ENCODE measurements at regions not wholly inside any gene's neighbourhood (a gene's known extent, or its start where the extent isn't known, plus 50 kb on each side); places are given as distances from the start of the nearest gene placed in this dataset.

DNA sequence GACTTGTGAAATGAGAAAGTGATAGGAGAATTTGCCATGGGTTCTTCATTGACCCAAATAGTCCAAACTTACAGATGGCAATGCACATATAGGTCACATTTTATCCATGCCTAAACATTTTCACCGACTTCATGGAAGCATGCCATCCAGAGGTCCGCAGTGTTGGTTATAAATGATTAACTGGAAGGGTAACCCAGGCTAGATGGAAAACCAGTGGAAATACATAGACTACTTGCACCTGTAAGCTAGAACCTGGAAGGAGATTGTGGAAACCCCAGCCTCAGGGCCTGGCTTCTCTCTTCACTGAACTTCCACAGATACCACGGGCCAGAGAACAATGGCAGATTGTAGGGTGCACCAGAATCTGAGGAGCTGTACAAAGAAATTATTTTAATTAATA lies 103.8 kb upstream of the SYNDIG1 start:
- no peak overlapping the region for H3K4me3 Mint-ChIP-seq
- H3K36me3 Mint-ChIP-seq (ENCODE audit: low read depth) = peaks cover 2% of the 10 kb centered on the region
- no peak overlapping the region for H3K27ac Mint-ChIP-seq
- H3K27me3 Mint-ChIP-seq (ENCODE audit: low read depth) = peaks cover 3% of the 10 kb centered on the region
- H3K4me1 Mint-ChIP-seq (ENCODE audit: low read depth) = no peaks in the 10 kb centered on the region
- peaks cover 16% of the 10 kb centered on the region for H3K9me3 Mint-ChIP-seq

DNA sequence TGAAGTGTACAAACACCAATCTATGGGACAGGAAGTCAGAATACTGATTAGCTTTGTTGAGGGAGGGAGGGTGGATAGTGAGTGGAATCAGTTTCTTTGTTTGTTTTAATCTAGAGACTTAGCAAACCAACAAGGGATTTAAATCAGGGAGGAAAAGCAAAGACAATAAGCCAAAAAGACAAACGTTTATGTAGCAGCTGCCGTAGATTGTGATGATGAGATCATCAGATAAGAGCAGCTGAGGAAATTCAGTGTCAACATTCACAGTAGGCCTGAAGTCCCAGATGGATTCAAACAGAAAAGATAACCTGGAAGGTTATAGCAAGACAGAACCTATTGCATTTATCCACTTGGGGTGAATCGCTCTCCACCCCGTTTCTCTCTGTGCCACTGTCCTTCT lies 104.9 kb upstream of the SYNDIG1 start:
- Mint-ChIP-seq H3K27ac (no peak overlapping the region), H3K9me3 (peaks cover 22% of the 10 kb centered on the region), H3K4me1 (ENCODE audit: low read depth) (no peaks in the 10 kb centered on the region), H3K27me3 (ENCODE audit: low read depth) (peaks cover 3% of the 10 kb centered on the region), H3K36me3 (ENCODE audit: low read depth) (peaks cover 2% of the 10 kb centered on the region), H3K4me3 (no peak overlapping the region)

DNA sequence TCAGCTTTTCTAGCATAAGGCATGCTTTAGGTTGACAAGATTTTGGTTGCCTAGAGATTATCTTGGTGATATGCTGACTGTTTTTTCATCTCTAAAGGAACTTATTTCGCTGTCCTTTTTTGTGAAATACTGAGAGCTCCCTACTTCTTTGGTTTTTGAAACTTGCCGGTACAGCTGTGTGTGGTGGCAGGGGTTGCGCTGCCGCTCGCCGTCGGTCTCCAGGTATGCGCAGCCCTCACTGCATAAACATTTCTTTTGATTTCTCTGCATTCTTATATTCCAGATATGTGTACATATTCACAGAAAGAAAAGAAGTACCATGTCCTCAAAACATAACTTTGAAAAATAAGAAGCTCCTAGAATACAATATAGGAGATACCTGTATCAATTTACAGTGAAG lies 106.4 kb upstream of the SYNDIG1 start:
- H3K4me1 Mint-ChIP-seq (ENCODE audit: low read depth) = no peaks in the 10 kb centered on the region
- no peak overlapping the region for H3K4me3 Mint-ChIP-seq
- no peak overlapping the region for H3K27ac Mint-ChIP-seq
- peaks cover 3% of the 10 kb centered on the region for H3K27me3 Mint-ChIP-seq (ENCODE audit: low read depth)
- peaks cover 22% of the 10 kb centered on the region for H3K9me3 Mint-ChIP-seq
- peaks cover 2% of the 10 kb centered on the region for H3K36me3 Mint-ChIP-seq (ENCODE audit: low read depth)

DNA sequence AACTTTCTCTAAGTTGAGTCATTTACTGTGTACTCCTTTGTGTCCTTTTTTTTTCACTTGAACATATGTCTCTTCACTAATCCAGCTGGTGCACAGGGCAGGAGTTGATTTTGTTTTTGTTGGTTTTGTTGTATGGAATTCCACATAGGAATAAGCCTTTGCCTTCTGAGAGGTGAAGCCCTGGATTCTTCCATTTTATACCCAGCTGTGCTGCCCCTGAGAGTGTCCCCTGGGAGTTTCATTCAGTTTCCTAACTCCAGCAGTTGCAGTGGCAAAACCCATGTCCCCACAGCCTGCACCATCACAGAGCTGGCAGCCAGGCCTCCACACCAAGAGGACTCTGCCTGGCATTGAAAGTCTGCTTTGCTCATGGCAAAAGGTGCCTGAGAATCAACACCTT lies 107.3 kb upstream of the SYNDIG1 start:
- Mint-ChIP-seq H3K27me3 (ENCODE audit: low read depth) (peaks cover 3% of the 10 kb centered on the region), H3K9me3 (peaks cover 22% of the 10 kb centered on the region), H3K27ac (no peak overlapping the region), H3K4me1 (ENCODE audit: low read depth) (no peaks in the 10 kb centered on the region), H3K36me3 (ENCODE audit: low read depth) (peaks cover 2% of the 10 kb centered on the region), H3K4me3 (no peak overlapping the region)

DNA sequence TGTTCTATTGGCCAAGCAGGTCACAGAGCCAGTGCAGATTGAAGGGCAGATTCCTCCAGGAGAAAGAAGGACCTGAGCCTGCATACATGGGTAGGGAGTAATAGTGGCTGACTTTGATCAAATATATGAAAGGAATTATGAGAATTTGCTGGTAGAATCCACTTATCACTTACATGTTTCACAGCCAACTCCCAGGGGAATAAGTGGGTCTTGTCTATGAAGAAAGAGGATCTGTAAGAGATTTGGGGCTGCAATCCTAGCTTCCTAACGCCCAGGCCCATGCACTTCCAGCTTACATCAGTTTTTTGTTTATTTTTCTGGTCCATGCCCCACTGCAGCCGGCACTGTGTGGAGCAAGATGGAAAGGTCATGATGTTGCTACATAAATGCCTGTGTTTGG lies 107.9 kb upstream of the SYNDIG1 start:
- peaks cover 2% of the 10 kb centered on the region for H3K36me3 Mint-ChIP-seq (ENCODE audit: low read depth)

DNA sequence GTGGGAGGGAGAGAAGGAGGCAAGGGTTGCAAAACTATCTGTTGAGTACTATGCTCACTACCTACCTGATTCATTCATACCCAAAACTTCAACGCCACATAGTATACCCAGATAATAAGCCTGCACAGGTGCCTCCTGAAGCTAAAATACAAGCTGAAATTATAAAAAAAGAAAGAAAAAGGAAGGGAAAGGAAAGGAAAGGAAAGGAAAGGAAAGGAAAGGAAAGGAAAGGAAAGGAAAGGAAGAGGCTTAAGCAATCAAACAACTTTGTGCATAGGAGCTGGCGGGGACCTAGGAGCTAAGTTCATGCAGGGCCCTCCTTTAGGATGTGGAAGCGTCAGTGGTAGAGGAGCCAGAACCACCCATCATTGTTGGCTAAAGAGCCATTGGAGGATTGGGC lies 108.9 kb upstream of the SYNDIG1 start:
- Mint-ChIP-seq H3K36me3 (ENCODE audit: low read depth) (peaks cover 2% of the 10 kb centered on the region), H3K4me1 (ENCODE audit: low read depth) (no peaks in the 10 kb centered on the region), H3K4me3 (no peak overlapping the region), H3K9me3 (peaks cover 22% of the 10 kb centered on the region), H3K27me3 (ENCODE audit: low read depth) (peaks cover 3% of the 10 kb centered on the region), H3K27ac (no peak overlapping the region)

More for the DNA sequence above, 107.9 kb upstream of the SYNDIG1 start:
- Mint-ChIP-seq H3K4me3 (no peak overlapping the region), H3K27ac (no peak overlapping the region), H3K4me1 (ENCODE audit: low read depth) (no peaks in the 10 kb centered on the region), H3K9me3 (peaks cover 22% of the 10 kb centered on the region), H3K27me3 (ENCODE audit: low read depth) (peaks cover 3% of the 10 kb centered on the region)

DNA sequence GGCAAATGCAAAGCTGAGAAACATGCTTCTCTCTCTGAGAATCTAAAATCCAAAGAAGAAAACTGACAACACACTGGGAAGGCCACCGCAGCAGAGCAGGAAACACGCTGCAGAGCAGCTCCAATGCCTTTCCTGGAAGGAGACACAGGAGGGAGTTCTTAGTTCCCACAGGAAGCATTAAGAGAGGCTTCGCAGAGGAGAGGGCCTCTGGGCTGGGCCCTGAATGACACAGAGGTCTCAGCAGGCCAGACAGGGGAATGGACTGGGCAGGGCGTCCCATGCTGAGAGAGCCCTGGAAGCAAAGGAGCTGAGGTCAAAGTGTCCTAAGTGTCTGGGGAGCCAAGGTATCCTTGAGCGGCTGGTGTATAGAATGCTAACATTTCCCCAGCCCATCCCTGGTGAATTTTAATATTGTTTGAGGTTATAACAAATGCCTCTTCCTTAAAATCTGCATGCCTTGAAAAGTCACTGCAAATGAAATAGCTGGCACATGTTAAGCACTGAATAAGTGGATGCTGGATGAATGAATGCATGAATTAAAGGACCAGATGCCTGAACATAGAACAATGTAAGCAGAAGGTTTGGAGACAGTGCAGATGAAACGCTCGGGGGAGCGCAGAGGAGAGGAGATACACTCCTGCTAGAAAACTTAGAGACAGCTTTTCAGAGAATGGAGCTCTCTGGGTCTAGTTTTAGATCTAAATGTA lies 110.0 kb upstream of the SYNDIG1 start:
- no peak overlapping the region for H3K27ac Mint-ChIP-seq
- peaks cover 3% of the 10 kb centered on the region for H3K27me3 Mint-ChIP-seq (ENCODE audit: low read depth)
- no peak overlapping the region for H3K4me3 Mint-ChIP-seq
- peaks cover 2% of the 10 kb centered on the region for H3K36me3 Mint-ChIP-seq (ENCODE audit: low read depth)
- H3K9me3 Mint-ChIP-seq = peaks cover 22% of the 10 kb centered on the region
- H3K4me1 Mint-ChIP-seq (ENCODE audit: low read depth) = no peaks in the 10 kb centered on the region

DNA sequence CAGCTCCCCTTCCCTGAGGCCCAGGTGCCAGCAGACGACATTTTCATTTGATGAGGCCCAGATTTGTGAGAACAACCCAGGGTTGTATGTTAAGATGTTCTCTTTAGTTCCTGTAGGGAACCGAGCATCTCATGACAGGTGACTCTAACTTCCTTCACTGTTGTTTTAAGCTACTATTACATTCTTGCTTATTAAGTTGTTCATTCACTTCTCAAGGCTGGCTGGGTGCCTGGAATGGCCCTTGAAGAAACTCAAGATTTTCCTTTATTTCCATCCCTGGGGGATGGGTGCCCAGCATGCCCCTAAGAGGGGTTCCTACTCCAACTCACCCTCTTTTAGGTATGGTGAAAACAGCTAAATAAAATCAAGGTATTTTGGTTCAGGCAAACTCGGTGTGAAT lies 111.5 kb upstream of the SYNDIG1 start:
- Mint-ChIP-seq H3K4me3 (no peak overlapping the region), H3K4me1 (ENCODE audit: low read depth) (no peaks in the 10 kb centered on the region), H3K36me3 (ENCODE audit: low read depth) (peaks cover 2% of the 10 kb centered on the region), H3K27me3 (ENCODE audit: low read depth) (no peaks in the 10 kb centered on the region), H3K9me3 (peaks cover 17% of the 10 kb centered on the region), H3K27ac (no peak overlapping the region)

DNA sequence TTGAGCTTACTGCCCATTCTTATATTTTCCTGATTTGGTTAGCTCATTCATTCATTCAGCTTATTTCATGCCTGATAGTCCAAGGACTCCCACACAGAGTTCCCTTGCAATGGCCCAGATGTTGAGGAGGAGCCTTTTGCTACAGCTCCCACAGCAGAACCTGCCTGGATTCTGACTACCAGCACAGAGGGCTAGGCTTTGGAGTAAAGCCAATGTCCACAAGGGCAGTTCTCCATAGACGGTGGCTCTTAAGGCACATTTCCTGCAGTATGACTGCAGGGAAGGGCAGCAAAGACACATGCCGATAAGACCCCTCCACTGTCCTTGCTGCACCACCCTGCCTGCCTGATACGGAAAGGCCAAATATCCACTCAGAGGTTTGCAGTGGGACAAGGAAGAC lies 112.3 kb upstream of the SYNDIG1 start:
- H3K4me3 Mint-ChIP-seq = no peak overlapping the region
- peaks cover 16% of the 10 kb centered on the region for H3K9me3 Mint-ChIP-seq
- H3K27me3 Mint-ChIP-seq (ENCODE audit: low read depth) = no peaks in the 10 kb centered on the region
- no peak overlapping the region for H3K27ac Mint-ChIP-seq
- H3K36me3 Mint-ChIP-seq (ENCODE audit: low read depth) = peaks cover 2% of the 10 kb centered on the region
- H3K4me1 Mint-ChIP-seq (ENCODE audit: low read depth) = no peaks in the 10 kb centered on the region

DNA sequence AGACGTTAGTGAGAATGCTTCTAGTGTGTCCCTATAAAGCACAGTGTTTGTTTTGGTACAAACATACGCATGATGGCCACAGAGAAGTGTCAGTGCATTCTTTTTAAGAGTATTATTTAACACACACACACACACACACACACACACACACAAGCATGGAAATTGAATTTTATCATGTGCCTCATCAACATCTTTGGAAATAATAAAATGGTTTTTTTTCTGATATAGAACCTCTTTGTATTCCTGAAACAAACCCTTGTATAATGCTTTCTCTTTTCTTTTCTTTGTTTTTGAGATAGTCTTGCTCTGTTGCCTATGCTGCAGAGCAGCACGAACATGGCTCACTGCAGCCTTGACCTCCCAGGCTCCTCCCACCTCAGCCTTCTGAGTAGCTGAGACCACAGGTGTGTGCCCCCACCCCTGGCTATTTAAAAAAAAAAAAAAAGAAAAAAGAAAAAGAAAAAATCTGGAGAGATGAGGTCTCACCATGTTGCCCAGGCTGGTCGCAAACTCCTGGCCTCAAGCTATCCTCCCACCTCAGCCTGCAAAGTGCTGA lies 116.2 kb upstream of the SYNDIG1 start:
- no peaks in the 10 kb centered on the region for H3K27me3 Mint-ChIP-seq (ENCODE audit: low read depth)
- no peaks in the 10 kb centered on the region for H3K36me3 Mint-ChIP-seq (ENCODE audit: low read depth)
- no peak overlapping the region for H3K4me3 Mint-ChIP-seq
- no peaks in the 10 kb centered on the region for H3K9me3 Mint-ChIP-seq
- H3K4me1 Mint-ChIP-seq (ENCODE audit: low read depth) = no peaks in the 10 kb centered on the region
- H3K27ac Mint-ChIP-seq = no peak overlapping the region

DNA sequence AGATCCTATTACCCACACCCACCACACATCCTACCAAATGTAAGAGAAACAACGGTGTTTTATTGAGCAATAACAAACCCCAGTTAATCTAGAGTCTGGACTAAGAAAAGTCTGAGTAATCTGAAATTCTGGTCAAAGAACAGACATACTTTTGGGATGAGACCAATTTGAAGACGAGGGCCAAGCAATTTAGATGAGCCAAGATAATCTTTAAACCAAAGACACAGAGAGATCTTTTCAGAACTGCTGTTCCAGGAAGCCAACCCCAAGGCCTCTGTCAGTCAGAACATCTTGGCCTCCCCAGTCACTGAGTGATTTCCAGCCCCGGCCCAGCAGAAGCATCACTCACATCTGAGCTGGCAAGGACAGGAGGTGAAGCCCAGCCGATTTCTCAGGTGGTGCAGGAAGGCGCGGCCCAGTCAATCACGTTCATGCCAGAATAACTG lies 118.5 kb upstream of the SYNDIG1 start:
- no peaks in the 10 kb centered on the region for H3K9me3 Mint-ChIP-seq
- H3K27me3 Mint-ChIP-seq (ENCODE audit: low read depth) = no peaks in the 10 kb centered on the region
- no peaks in the 10 kb centered on the region for H3K36me3 Mint-ChIP-seq (ENCODE audit: low read depth)
- H3K4me1 Mint-ChIP-seq (ENCODE audit: low read depth) = no peaks in the 10 kb centered on the region
- no peak overlapping the region for H3K27ac Mint-ChIP-seq
- H3K4me3 Mint-ChIP-seq = no peak overlapping the region

DNA sequence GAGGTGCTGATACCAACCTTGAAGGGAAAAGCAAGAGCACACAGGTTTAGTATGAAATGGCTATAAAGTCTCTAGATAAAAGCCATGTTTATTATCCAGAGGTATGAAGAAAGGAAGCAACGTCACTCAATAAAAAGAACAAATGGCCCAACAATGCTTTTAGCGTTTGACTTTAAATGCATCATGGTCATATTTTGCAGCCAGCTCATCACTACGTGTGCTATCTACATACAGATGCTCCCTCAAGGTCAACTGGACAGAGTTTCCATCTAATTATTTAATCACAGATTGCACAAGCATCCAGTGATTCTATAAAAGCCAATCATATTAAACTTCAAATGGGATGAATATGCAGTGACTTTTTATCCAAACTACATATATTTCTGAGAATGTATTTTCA lies 127.6 kb upstream of the SYNDIG1 start:
- peaks cover 5% of the 10 kb centered on the region for H3K4me1 Mint-ChIP-seq (ENCODE audit: low read depth)
- H3K27me3 Mint-ChIP-seq (ENCODE audit: low read depth) = peaks cover 4% of the 10 kb centered on the region
- no peaks in the 10 kb centered on the region for H3K36me3 Mint-ChIP-seq (ENCODE audit: low read depth)
- no peak overlapping the region for H3K4me3 Mint-ChIP-seq
- H3K27ac Mint-ChIP-seq = no peak overlapping the region
- no peaks in the 10 kb centered on the region for H3K9me3 Mint-ChIP-seq

DNA sequence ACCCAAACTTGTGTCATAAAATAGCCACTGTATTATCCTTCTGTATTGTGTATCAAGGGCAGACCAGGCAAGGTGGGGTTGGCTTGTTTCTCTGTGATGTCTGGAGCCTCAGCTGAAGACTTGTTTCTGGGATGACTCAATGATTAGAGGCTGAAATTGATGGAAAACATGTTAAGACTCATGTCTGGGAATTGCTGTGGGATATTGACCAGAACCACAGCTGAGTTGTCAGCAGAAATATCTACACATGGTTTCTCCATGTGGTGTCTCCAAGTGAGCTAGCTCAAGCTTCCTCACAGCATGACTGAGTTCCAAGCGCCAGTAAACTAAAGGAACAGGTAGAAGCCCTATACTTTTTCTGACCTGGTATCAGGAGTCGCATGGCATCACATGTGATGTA lies 128.5 kb upstream of the SYNDIG1 start:
- Mint-ChIP-seq H3K27ac (no peak overlapping the region), H3K4me1 (ENCODE audit: low read depth) (peaks cover 7% of the 10 kb centered on the region), H3K4me3 (no peak overlapping the region), H3K9me3 (no peaks in the 10 kb centered on the region), H3K27me3 (ENCODE audit: low read depth) (peaks cover 4% of the 10 kb centered on the region), H3K36me3 (ENCODE audit: low read depth) (no peaks in the 10 kb centered on the region)

DNA sequence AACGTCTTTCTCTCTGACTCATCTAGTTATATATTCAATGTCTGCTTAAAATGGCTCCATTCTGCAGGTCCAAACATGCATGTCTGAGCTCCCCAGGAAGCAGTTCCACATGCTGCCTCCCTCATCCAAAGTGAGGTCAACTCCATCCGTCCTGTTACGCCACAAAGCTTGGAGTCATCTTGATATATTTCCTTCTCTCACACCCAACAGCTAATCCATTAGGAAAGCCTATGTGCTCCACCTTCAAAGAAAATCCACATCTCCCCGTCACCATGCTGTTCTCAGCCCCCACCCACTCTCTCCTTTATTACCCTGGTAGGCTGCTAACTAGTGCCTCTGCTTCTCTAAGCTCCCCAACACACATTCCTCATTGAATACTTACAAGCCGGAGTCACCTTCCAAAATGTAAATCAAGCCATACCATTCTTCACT lies 130.2 kb upstream of the SYNDIG1 start:
- H3K9me3 Mint-ChIP-seq = no peaks in the 10 kb centered on the region
- no peaks in the 10 kb centered on the region for H3K36me3 Mint-ChIP-seq (ENCODE audit: low read depth)
- H3K4me1 Mint-ChIP-seq (ENCODE audit: low read depth) = peaks cover 7% of the 10 kb centered on the region
- H3K4me3 Mint-ChIP-seq = no peak overlapping the region
- peaks cover 2% of the 10 kb centered on the region for H3K27me3 Mint-ChIP-seq (ENCODE audit: low read depth)
- H3K27ac Mint-ChIP-seq = no peak overlapping the region

DNA sequence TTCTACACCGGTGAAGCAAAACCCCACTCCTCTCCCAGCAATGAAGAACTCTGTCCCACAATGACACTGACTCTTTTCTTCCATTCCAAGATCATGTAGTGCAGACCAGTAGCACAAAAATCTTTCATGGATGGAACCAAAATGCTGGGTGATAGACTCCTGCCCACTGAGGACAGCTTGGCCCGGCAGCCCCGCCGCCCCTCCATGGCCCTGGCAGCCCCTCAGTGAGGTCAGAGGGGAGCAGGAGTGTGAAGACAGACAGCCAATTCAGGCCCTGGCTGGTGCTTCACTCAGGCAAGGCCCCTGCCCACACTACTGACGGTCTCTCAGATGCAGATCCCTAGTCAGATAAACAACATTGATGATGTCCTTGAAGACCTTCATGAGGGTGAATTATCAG lies 131.9 kb upstream of the SYNDIG1 start:
- H3K27me3 Mint-ChIP-seq (ENCODE audit: low read depth) = no peaks in the 10 kb centered on the region
- H3K4me3 Mint-ChIP-seq = no peak overlapping the region
- peaks cover 7% of the 10 kb centered on the region for H3K4me1 Mint-ChIP-seq (ENCODE audit: low read depth)
- H3K9me3 Mint-ChIP-seq = no peaks in the 10 kb centered on the region
- no peaks in the 10 kb centered on the region for H3K36me3 Mint-ChIP-seq (ENCODE audit: low read depth)
- no peak overlapping the region for H3K27ac Mint-ChIP-seq
